ENCODE measurements at regions not wholly inside any gene's neighbourhood (a gene's known extent, or its start where the extent isn't known, plus 50 kb on each side); places are given as distances from the start of the nearest gene placed in this dataset.

GRCh38 chr5:106200971-106201370 lies 1469.8 kb downstream of the EFNA5 start:
- TF ChIP-seq, protein P1, sequence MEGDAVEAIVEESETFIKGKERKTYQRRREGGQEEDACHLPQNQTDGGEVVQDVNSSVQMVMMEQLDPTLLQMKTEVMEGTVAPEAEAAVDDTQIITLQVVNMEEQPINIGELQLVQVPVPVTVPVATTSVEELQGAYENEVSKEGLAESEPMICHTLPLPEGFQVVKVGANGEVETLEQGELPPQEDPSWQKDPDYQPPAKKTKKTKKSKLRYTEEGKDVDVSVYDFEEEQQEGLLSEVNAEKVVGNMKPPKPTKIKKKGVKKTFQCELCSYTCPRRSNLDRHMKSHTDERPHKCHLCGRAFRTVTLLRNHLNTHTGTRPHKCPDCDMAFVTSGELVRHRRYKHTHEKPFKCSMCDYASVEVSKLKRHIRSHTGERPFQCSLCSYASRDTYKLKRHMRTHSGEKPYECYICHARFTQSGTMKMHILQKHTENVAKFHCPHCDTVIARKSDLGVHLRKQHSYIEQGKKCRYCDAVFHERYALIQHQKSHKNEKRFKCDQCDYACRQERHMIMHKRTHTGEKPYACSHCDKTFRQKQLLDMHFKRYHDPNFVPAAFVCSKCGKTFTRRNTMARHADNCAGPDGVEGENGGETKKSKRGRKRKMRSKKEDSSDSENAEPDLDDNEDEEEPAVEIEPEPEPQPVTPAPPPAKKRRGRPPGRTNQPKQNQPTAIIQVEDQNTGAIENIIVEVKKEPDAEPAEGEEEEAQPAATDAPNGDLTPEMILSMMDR (conservative IDR thresholded peaks at IDR 0.05; ENCODE audit: low read length): no peak
- H3K4me3 ChIP-seq (ENCODE audit: low read length): no peak overlapping the region
- DNase-seq (ENCODE audit: low read depth): no peak

- TF ChIP-seq, protein P1 (conservative IDR thresholded peaks at IDR 0.05; ENCODE audit: low read length): no peak
- H3K4me3 ChIP-seq (ENCODE audit: low read length): no peak overlapping the region
Observed at GRCh38 chr5:106195679-106196474, 1474.9 kb downstream of the EFNA5 start.

DNA sequence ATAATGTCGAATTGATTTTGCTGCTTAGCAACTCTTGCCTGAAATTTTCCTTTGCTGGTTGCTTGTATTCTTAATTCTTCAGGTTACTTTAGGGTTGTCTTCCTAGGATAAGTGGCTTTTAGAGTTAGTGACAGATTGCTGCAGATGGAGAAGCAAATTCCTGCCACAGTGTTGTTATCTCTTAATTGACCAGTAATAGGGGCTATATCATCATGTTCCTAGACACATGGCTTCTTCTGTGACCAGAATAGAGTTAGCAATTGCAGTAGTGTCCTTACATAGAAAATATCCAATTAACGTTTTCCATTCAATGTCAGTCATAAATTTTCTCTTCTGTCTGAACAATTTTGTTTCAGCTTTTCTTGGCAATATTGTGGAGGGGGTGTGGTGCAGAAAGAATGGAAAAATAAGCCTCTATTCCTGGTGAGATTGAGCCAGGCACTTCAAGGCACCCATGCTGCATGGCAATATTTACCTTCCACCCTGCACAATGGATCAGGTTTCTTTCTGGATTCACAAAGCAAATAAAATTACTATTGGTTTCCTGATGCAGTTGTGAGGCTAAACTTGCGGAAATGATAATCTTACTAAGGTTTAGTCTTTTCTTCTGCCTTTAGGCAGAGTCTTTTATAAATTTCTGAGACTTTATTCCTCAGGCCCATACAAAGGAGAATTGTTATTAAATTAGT lies 1481.5 kb downstream of the EFNA5 start:
- DNase-seq (ENCODE audit: low read depth): no peak
- no peak overlapping the region for H3K4me3 ChIP-seq (ENCODE audit: low read length)
- TF ChIP-seq, protein P1 (conservative IDR thresholded peaks at IDR 0.05; ENCODE audit: low read length): no peak

More at GRCh38 chr5:106195679-106196474, 1474.9 kb downstream of the EFNA5 start:
- DNase-seq (ENCODE audit: low read depth): no peak

- TF ChIP-seq, protein P1 (conservative IDR thresholded peaks at IDR 0.05; ENCODE audit: low read length): no peak
- no peak overlapping the region for H3K4me3 ChIP-seq (ENCODE audit: low read length)
- no peak for DNase-seq (ENCODE audit: low read depth)
Observed at GRCh38 chr5:106185661-106186081, 1485.1 kb downstream of the EFNA5 start.

DNA sequence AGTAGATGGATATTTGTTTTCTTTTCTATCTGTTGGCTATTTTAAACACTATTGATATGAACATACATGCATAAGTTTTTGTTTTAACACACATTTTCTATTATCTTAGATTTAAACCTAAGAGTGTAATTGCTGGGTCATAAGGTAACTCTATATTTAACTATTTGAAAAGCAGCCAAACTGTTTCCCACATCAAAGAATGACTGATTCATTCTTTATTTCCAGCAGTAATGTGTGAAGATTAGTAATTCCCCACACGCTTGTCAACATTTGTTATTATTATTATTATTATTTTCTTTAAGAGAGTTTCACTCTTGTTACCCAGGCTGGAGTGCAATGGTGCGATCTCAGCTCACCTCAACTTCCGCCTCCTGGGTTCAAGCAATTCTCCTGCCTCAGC lies 1495.8 kb downstream of the EFNA5 start:
- no peak overlapping the region for H3K4me3 ChIP-seq (ENCODE audit: low read length)
- TF ChIP-seq, protein P1 (conservative IDR thresholded peaks at IDR 0.05; ENCODE audit: low read length): no peak
- DNase-seq (ENCODE audit: low read depth): no peak

DNA sequence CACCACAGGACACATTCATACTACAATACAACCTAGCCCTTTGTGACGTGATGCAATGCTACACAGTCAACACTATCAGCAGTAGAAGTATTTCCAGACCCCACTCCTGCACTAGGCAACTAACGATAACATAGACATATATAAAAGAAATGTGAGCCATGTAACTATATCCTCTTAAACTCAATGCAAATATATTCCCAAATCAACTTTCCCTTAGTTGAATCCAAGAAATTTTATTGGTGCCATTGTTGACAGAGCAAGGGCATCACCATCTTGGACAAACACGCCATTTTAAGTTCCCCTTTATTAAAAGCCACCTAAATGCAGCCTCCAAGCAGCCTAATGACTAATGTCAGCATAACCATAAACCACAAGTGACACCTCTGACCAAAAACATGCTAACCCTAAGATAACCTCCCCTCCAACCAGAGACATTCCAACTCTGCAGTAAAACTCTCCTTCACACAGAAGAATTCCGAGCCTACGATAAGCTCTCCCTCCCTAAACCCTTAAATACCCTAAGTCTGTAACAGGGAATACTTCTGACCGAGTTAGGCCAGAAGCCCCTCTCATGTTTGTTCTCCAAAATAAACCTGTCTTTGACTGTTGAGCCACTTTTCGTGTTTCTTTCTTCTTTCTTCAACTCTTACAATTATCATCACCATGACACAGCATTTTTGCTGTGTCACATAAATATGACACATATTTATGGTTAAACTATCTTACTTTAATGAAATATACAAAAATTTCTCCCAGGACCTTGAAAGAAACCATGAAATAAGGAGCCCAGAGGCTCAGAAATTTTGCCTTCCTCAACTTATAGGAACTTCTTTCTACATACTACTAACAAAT lies 1497.8 kb downstream of the EFNA5 start:
- DNase-seq (ENCODE audit: low read depth): no peak
- no peak overlapping the region for H3K4me3 ChIP-seq (ENCODE audit: low read length)
- TF ChIP-seq, protein P1 (conservative IDR thresholded peaks at IDR 0.05; ENCODE audit: low read length): no peak
